IPS DF 4.7 (cell line): ENCODE measurements at regions not wholly inside any gene's neighbourhood (a gene's known extent, or its start where the extent isn't known, plus 50 kb on each side); places are given as distances from the start of the nearest gene placed in this dataset.

Source experiments
- DNase-seq: peaks from one replicate; pipeline ENCODE4 v3.0.0-alpha.2; 2013; ENCODE audit warnings: low spot score; ENCODE audit errors: extremely low read depth

DNA sequence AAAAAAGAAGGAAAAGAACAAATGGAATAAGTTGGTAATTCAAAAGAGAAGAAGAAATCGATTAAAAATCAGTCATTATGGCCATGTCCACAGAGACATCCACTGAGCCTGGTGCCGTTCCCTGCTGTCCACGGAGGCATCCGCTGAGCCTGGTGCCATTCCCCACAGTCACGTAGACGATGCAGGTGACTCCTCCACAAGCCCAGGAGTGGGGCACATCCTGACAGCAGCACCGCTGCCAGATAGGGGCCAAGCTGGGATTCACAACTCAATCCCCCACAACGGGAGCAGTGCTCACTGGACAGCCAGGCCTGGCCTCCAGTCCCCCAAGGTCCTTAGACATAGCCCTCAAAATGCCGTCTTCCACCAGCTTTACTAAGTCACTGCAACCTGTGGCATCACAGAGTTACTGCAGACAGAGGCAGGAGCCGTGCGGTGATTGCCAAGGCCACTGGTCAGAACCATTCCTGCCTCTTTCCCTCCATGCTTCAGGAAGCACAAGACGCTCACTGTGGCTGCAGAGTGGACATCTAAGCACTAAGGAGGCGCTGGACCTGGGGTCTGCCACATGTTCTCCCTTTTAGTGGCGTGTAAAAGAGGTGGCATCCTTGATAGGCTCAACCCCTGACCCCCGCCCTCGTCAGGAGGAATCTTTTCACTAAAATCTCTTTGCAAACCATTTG, 131.5 kb upstream of the SPACA7 start:
- no peak for DNase-seq

- no peak for DNase-seq
Measured at GRCh38 chr13:112245179-112245724, 130.9 kb upstream of the SPACA7 start.

- DNase-seq, result no peak
Measured at GRCh38 chr13:112245989-112246388, 130.2 kb upstream of the SPACA7 start.

- no peak for DNase-seq
Measured at GRCh38 chr13:112246731-112247470, 129.3 kb upstream of the SPACA7 start.

- no peak for DNase-seq
Measured at GRCh38 chr13:112247471-112248405, 128.4 kb upstream of the SPACA7 start.

- no peak for DNase-seq
Measured at GRCh38 chr13:112248406-112248760, 127.8 kb upstream of the SPACA7 start.

DNA sequence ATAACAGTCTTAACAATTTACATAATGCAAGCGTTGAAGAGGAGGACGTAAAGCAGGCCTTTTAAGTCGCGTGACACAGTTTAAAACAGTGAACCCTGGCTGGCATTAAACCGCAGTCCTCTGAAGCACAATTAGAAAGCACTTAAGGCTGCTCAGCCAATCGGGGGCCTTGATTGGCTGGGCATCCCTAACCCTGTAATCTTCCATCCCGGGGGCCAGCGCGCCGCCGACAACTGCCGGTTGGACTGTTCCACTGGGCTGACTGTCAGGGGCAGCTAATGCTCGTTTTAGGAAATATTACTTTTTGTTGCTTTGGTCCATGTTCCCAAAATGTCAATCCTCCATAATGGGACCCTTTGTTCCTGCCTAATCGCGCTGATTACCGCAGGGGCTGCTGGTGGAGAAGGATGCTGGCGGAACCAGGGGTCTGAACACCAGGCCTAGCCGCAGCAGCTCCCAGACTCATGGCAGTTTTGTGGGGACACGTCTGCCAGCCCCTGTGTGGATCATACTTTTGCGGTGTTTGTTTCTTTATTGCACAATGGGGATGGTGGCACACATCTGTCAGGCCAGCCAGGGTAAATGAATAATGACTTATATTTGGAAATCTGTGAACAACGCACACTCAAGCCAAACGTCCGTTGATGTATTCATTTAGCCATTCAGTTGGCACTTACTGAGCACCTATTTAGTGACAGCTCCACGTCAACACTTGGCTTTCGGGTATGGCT, 127.1 kb upstream of the SPACA7 start:
- DNase-seq, result no peak

- no peak for DNase-seq
Measured at GRCh38 chr13:112249644-112250610, 126.2 kb upstream of the SPACA7 start.

DNA sequence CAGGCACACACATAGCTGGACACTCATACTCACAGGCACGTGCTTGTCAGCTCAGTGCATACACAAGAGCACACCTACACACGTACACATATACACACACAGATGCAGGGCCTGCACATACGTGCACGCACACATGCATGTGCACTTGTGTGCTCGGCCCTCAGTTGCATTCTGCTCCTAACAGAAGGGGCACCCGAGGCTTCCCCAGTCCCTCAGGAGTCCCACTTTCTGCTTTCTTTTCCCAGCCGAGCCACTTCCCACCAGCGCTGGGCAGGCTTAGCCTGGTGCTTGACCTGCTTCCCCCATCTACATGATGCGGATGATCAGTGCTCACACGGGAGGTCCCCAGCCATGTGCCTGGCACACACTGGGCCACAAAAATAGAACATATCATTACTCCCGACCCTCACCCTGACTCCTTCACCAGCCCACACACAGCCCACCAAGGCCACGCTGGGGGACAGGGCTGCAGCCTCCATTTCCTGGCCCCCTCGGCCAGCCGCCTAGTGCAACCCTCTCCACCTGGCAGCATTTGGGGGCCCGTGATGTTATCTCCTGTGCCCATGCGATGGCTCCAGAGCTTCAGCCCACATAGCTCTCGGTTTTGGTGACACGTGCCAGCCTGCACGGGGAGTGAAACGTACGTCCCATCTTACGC, 125.2 kb upstream of the SPACA7 start:
- DNase-seq, result no peak

- no peak for DNase-seq
Measured at GRCh38 chr13:112251930-112252585, 124.1 kb upstream of the SPACA7 start.

DNA sequence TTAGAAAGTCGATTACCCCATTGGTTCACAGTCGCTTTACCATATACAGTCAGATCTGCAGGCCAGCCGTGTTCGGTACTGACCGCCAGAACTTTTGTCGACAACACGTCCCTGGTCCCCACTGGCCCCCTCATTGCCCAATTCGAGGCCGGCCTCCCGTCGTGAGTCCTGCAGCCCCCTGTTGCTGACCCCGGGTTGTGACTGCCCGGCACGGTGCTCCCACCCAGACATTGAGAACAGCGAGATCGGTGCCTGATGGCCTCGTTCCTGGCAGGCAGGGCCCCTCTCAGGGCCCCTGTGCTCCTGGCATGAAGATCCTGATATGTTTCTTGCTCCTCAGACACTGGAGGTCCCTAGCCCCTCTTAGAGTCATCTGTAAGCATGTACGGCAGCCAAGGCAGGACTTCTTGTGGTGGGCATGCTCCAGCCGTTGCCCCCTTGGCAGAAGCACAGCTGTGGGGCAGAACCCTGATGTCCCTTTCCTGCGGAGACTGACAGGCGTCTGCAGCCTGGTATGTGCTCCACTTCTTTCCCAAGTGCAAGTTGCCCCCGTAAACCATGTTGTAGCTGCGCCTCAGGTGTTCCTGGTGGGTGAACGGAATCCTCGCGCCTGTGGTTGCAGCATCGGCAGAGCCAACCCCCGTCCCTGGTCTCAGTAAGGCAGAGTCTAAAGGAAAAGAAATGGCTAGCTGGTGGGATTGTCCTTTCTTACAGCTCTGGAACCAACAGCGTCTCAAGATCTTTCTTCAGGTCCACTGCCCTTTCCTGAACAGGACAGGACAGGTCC, 123.2 kb upstream of the SPACA7 start:
- no peak for DNase-seq

DNA sequence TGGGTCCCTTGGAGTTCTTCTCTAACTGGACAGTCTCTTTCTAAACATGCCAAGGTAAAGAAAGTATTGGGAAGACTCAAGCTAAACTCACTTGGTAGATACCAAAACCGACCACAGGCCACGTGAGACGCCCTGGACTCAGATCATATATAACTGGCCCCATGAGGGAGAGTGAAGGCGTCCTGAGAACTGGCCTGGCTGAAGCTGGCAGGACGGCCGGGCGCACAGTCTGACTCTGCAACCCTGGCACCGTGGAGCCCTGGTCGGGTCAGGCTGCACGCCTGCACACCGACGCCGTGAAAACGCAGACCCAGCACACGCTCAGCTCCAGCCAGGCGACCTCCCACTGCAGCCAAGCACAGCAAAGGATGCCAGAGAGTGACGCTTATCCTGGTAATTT, 122.5 kb upstream of the SPACA7 start:
- DNase-seq, result no peak

- DNase-seq, result no peak
Measured at GRCh38 chr13:112254061-112254818, 121.9 kb upstream of the SPACA7 start.

DNA sequence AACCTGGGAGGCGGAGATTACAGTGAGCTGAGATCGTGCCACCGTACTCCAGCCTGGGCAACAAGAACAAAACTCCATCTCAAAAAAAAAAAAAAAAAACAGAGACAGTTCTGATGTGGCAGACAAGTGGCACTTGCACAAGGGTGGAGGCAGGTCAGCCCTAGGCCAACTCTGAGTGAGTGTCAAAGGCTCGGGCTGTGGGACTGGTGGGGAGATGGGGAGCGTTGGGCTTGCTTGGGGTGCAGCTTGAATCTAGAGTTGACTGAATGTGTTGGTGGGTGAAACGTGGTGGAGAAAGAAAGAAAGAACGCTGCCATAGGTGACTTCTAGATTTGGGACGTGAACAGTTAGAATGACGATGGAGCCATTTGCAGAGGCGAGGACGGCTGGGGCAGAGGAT, 121.3 kb upstream of the SPACA7 start:
- DNase-seq, result no peak

DNA sequence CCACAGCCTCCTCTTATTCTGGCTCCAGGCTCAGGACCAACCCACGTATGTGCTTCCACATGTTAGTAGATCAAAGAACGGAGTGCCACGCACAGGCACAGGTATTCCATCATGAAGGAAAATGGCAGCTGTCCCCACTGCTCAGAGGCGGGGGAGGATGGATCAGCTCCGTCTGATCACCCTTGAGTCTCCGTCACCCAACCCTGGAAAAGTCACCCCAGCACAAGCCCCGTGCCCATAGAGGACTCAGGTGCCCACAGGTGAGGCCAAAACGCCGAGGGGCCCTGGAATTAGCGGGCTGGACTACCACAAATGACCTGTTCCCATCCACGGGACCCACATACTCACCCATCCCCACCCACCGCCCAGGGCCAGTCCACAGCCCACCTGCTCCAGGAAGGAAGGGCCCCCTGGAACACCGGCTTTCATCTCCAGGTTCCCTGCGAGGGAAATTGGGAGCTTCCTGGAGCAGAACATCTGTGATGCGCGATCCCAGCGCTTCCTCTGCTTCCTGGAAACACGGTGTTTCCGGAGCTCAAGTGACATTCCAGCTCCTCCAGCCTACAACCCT, 120.5 kb upstream of the SPACA7 start:
- DNase-seq, result no peak

DNA sequence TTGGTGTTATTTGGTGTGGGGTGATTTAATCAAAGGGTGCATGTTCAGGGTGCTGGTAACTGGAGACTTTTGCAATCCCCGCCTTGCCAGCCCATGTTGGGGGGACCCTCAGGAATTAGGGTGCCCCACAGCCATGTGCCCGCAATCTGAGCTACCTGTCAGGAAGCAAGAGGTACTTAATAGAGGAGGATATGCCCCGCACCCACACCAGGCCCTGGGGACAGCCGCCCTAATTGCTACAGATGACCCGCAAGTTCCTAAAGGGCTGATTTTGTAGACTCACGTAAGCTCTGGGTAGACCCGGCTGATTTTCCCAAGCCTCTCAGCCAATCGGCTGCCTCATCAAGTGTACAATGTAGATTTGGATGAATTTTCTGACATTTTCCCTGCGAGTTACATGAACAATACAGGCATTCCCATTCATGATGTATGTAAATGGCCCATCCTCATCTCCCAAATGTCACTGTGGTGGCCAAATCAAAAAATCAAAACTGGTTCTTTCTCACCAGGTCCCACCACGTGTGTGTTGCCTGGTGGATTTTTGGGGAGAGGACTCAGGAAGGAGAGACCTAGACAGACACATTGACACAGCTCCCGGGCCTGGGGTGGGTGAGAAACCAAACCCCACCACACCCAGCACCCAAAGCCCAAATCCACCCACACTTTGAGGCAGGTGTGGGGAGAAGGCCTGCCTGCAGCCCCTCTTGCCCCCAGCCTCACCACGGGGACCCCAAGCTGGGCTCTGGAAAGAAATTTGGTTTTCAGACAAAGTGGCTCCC, 119.2 kb upstream of the SPACA7 start:
- no peak for DNase-seq
